ENCODE measurements at regions not wholly inside any gene's neighbourhood (a gene's known extent, or its start where the extent isn't known, plus 50 kb on each side); places are given as distances from the start of the nearest gene placed in this dataset.

GRCh38 chr7:35436452-35436851 lies 182.6 kb upstream of the TBX20 start:
- intact Hi-C loops (cut with DNase I): no loop called here
- H3K9me3 ChIP-seq (replicated peaks in 1 of 3): no peaks in the 10 kb centered on the region
- no peaks in the 10 kb centered on the region for H3K4me1 ChIP-seq (replicated peaks in 1 of 2)
- DNase-seq: no peak
- no peaks in the 10 kb centered on the region for H3K27me3 ChIP-seq
- no peak overlapping the region for H3K27ac ChIP-seq
- H3K36me3 ChIP-seq (replicated peaks in 1 of 2): no peaks in the 10 kb centered on the region
- H3K4me3 ChIP-seq: no peak overlapping the region
- TF ChIP-seq POLR2A (IDR thresholded peaks at IDR 0.05) (no peak), CTCF (IDR thresholded peaks at IDR 0.05) (no peak)
- 56 to 63% (median 58%) methylated on average over 5 of the region's 5 CpGs for WGBS, 4 donors

- Histone ChIP-seq H3K4me1 (replicated peaks in 1 of 2) (no peaks in the 10 kb centered on the region), H3K27me3 (no peaks in the 10 kb centered on the region), H3K4me3 (no peak overlapping the region), H3K9me3 (replicated peaks in 1 of 3) (no peaks in the 10 kb centered on the region), H3K36me3 (replicated peaks in 1 of 2) (no peaks in the 10 kb centered on the region), H3K27ac (no peak overlapping the region)
- intact Hi-C loops (cut with DNase I): no loop called here
- no peak for DNase-seq
- TF ChIP-seq POLR2A (IDR thresholded peaks at IDR 0.05) (no peak), CTCF (IDR thresholded peaks at IDR 0.05) (peak in 1 of 6 experiments; percentile 8)
- WGBS, 4 donors: 63 to 72% (median 66%) methylated on average over 5 to 7 of the region's 7 CpGs
These were observed 176.8 kb upstream of the TBX20 start for GRCh38 chr7:35430547-35431153.

GRCh38 chr7:35424869-35425495 lies 171.1 kb upstream of the TBX20 start:
- peak; percentile 47 to 72 (median 64) for DNase-seq
- intact Hi-C loops (cut with DNase I): loop anchor here (5.0 to 10.0 kb wide), 3 partner anchors 107 to 200 kb away; no protein-coding TSS in a partner anchor
- Histone ChIP-seq H3K9me3 (replicated peaks in 1 of 3) (no peaks in the 10 kb centered on the region), H3K27ac (no peak overlapping the region), H3K36me3 (replicated peaks in 1 of 2) (no peaks in the 10 kb centered on the region), H3K27me3 (no peaks in the 10 kb centered on the region), H3K4me3 (no peak overlapping the region), H3K4me1 (replicated peaks in 1 of 2) (no peaks in the 10 kb centered on the region)
- TF ChIP-seq POLR2A (IDR thresholded peaks at IDR 0.05) (no peak), CTCF (IDR thresholded peaks at IDR 0.05) (peak; percentile 63 to 93 (median 80))
- 42 to 45% (median 43%) methylated on average over 4 of the region's 4 CpGs for WGBS, 4 donors

GRCh38 chr7:35424440-35424839 lies 170.5 kb upstream of the TBX20 start:
- H3K4me3 ChIP-seq: no peak overlapping the region
- H3K27ac ChIP-seq: no peak overlapping the region
- no peaks in the 10 kb centered on the region for H3K9me3 ChIP-seq (replicated peaks in 1 of 3)
- no peaks in the 10 kb centered on the region for H3K27me3 ChIP-seq
- intact Hi-C loops (cut with DNase I): loop anchor here in 1 of 2 donors (10.0 kb wide), 1 partner anchor 200 kb away; no protein-coding TSS in a partner anchor
- no peak for DNase-seq
- WGBS, 4 donors: 52 to 72% (median 70%) methylated on average over 4 of the region's 4 CpGs
- TF ChIP-seq POLR2A (IDR thresholded peaks at IDR 0.05): no peak
- TF ChIP-seq CTCF (IDR thresholded peaks at IDR 0.05): no peak
- no peaks in the 10 kb centered on the region for H3K4me1 ChIP-seq (replicated peaks in 1 of 2)
- H3K36me3 ChIP-seq (replicated peaks in 1 of 2): no peaks in the 10 kb centered on the region
